HG03457 (cell line): ENCODE measurements at regions not wholly inside any gene's neighbourhood (a gene's known extent, or its start where the extent isn't known, plus 50 kb on each side); places are given as distances from the start of the nearest gene placed in this dataset.

Experiments
- ATAC-seq: cut with Tn5 transposase; IDR thresholded peaks from one replicate; pipeline ENCODE4 v1.9.1; 2021; ENCODE audit warnings: moderate number of reproducible peaks; ENCODE audit not compliant: unreplicated experiment

- no peak for ATAC-seq
Measured at GRCh38 chr13:32960626-32961025, 55.6 kb upstream of the KL start.

GRCh38 chr13:32961724-32962123 lies 54.5 kb upstream of the KL start:
- no peak for ATAC-seq

GRCh38 chr13:32962342-32962741 lies 53.9 kb upstream of the KL start:
- no peak for ATAC-seq

GRCh38 chr13:32964987-32965386 lies 51.2 kb upstream of the KL start:
- no peak for ATAC-seq
